Liver (tissue), 8 donors: ENCODE measurements at regions not wholly inside any gene's neighbourhood (a gene's known extent, or its start where the extent isn't known, plus 50 kb on each side); places are given as distances from the start of the nearest gene placed in this dataset.

ENCODE experiments used
- DNase-seq: peaks from one replicate; pipeline ENCODE4 v3.0.0-alpha.2; 2017; ENCODE audit warnings: low spot score
- H3K27ac ChIP-seq, 2 donors: one replicate each; pipeline ENCODE4 v1.7.0; 2013; ENCODE audit warnings: inconsistent platforms in 2 of 2, low read length in 2 of 2, control low read depth in 1 of 2, low read depth in 1 of 2, mild to moderate bottlenecking in 1 of 2
- H3K27me3 ChIP-seq, 4 donors: one replicate each; pipeline versions ENCODE4 v1.6.1 to v1.7.0; 2013; ENCODE audit warnings: low read length in 3 of 4, inconsistent platforms in 1 of 4, mild to moderate bottlenecking in 1 of 4, moderate library complexity in 1 of 4; ENCODE audit not compliant: control insufficient read depth in 4 of 4, insufficient read depth in 4 of 4
- H3K36me3 ChIP-seq, 4 donors: one replicate each; pipeline versions ENCODE4 v1.6.1 to v1.7.0; 2013; ENCODE audit warnings: low read length in 3 of 4, mild to moderate bottlenecking in 3 of 4, low read depth in 1 of 4, moderate library complexity in 1 of 4; ENCODE audit not compliant: control insufficient read depth in 4 of 4, insufficient read depth in 3 of 4
- H3K4me1 ChIP-seq, 4 donors: one replicate each; pipeline versions ENCODE4 v1.6.1 to v1.7.0; 2013; ENCODE audit warnings: low read length in 3 of 4, mild to moderate bottlenecking in 3 of 4, moderate library complexity in 1 of 4; ENCODE audit not compliant: control insufficient read depth in 4 of 4, insufficient read depth in 4 of 4
- H3K4me3 ChIP-seq, 3 donors: one replicate each; pipeline versions ENCODE4 v1.6.1 to v1.7.0; 2013; ENCODE audit warnings: low read length in 3 of 3, control low read depth in 1 of 3, low read depth in 1 of 3, mild to moderate bottlenecking in 1 of 3
- H3K9ac ChIP-seq, 2 donors: one replicate each; pipeline ENCODE4 v1.7.0; 2013; ENCODE audit warnings: low read length in 2 of 2, mild to moderate bottlenecking in 2 of 2, moderate library complexity in 2 of 2, control low read depth in 1 of 2, low read depth in 1 of 2
- H3K9me3 ChIP-seq, 4 donors: one replicate each; pipeline versions ENCODE4 v1.6.1 to v1.7.0; 2013; ENCODE audit warnings: low read length in 3 of 4; ENCODE audit not compliant: control insufficient read depth in 4 of 4
- GABPA ChIP-seq, 2 donors: IDR thresholded peaks in 1 of 2; conservative IDR thresholded peaks in 1 of 2; 2 replicates each; pipeline ENCODE4 v1.6.1; 2016; ENCODE audit warnings: antibody characterized with exemption in 2 of 2, mild to moderate bottlenecking in 1 of 2, moderate library complexity in 1 of 2
- HNF4G ChIP-seq: IDR thresholded peaks from 2 replicates; pipeline ENCODE4 v1.6.1; 2016; ENCODE audit warnings: antibody characterized with exemption
- JUND ChIP-seq, 2 donors: IDR thresholded peaks; 2 replicates each; pipeline ENCODE4 v1.6.1; 2016; ENCODE audit warnings: antibody characterized with exemption in 2 of 2
- NR2F2 ChIP-seq: IDR thresholded peaks from 2 replicates; pipeline ENCODE4 v1.6.1; 2016; ENCODE audit warnings: antibody characterized with exemption
- RAD21 ChIP-seq, 2 donors: IDR thresholded peaks; 2 replicates each; pipeline ENCODE4 v1.6.1; 2016; ENCODE audit warnings: antibody characterized with exemption in 2 of 2, mild to moderate bottlenecking in 2 of 2
- RXRA ChIP-seq, 2 donors: IDR thresholded peaks; 2 replicates each; pipeline ENCODE4 v1.6.1; 2017 to 2018; ENCODE audit warnings: antibody characterized with exemption in 2 of 2, mild to moderate bottlenecking in 1 of 2
- SP1 ChIP-seq: IDR thresholded peaks from 2 replicates; pipeline ENCODE4 v1.6.1; 2018; ENCODE audit warnings: antibody characterized with exemption, mild to moderate bottlenecking
- TAF1 ChIP-seq: conservative IDR thresholded peaks from 2 replicates; pipeline ENCODE4 v1.6.1; 2016; ENCODE audit warnings: antibody characterized with exemption, mild to moderate bottlenecking
- YY1 ChIP-seq: IDR thresholded peaks from 2 replicates; pipeline ENCODE4 v1.6.1; 2016; ENCODE audit warnings: antibody characterized with exemption, mild to moderate bottlenecking
- WGBS: extraction: QIAGEN DNeasy Blood & Tissue Kit; methylation state at CpG from one replicate; pipeline ENCODE4 v1.1.7; 2013; 5-methylcytosine and 5-hydroxymethylcytosine counted together
- TF ChIP-seq, protein P1 (sequence below): IDR thresholded peaks from 2 replicates; pipeline ENCODE4 v1.6.1; 2016; ENCODE audit warnings: antibody characterized with exemption, mild to moderate bottlenecking
- TF ChIP-seq, protein P2 (sequence below): IDR thresholded peaks from 2 replicates; pipeline ENCODE4 v1.6.1; 2016; ENCODE audit warnings: antibody characterized with exemption
- TF ChIP-seq, protein P3 (sequence below): IDR thresholded peaks from 2 replicates; pipeline ENCODE4 v1.6.1; 2016; ENCODE audit warnings: antibody characterized with exemption
- TF ChIP-seq, protein P4 (sequence below): IDR thresholded peaks from 2 replicates; pipeline ENCODE4 v1.6.1; 2016; ENCODE audit warnings: antibody characterized with exemption
- TF ChIP-seq, protein P5 (sequence below): fragments of 150-350 bp; IDR thresholded peaks from 2 replicates; pipeline ENCODE4 v1.5.1; 2017; ENCODE audit warnings: improper control_type of control experiment, low read depth, low read length; ENCODE audit not compliant: missing input control
- donor health status: healthy.
- donor health status: healthy.
- donor health status: healthy.
- donor health status: healthy.
- donor health status: healthy.

DNA sequence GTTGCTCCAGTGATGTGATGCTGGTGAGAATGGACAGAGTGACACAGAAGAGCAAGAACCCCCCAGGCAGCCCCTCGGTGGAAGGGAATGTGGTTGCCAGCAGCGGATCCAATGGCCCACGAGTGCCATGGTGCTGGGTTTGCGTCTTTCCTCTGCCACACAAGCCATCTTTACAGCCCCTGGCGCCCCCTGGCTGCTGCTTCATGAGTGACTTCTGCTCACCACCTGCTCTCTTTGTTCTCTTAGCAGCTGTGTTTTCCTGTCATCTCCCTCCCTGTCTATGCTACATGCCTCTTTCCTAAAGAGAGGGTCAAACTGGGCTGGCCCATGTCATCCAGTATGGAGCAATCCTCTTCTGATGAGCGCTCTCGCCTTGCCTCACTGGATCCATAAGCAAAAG is 300.0 kb upstream of the SMIM21 start:
- WGBS, result 50% methylated on average over 7 of the region's 7 CpGs
- no peak for DNase-seq
- TF ChIP-seq, protein P1, sequence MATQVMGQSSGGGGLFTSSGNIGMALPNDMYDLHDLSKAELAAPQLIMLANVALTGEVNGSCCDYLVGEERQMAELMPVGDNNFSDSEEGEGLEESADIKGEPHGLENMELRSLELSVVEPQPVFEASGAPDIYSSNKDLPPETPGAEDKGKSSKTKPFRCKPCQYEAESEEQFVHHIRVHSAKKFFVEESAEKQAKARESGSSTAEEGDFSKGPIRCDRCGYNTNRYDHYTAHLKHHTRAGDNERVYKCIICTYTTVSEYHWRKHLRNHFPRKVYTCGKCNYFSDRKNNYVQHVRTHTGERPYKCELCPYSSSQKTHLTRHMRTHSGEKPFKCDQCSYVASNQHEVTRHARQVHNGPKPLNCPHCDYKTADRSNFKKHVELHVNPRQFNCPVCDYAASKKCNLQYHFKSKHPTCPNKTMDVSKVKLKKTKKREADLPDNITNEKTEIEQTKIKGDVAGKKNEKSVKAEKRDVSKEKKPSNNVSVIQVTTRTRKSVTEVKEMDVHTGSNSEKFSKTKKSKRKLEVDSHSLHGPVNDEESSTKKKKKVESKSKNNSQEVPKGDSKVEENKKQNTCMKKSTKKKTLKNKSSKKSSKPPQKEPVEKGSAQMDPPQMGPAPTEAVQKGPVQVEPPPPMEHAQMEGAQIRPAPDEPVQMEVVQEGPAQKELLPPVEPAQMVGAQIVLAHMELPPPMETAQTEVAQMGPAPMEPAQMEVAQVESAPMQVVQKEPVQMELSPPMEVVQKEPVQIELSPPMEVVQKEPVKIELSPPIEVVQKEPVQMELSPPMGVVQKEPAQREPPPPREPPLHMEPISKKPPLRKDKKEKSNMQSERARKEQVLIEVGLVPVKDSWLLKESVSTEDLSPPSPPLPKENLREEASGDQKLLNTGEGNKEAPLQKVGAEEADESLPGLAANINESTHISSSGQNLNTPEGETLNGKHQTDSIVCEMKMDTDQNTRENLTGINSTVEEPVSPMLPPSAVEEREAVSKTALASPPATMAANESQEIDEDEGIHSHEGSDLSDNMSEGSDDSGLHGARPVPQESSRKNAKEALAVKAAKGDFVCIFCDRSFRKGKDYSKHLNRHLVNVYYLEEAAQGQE, result no peak
- TF ChIP-seq RAD21 (IDR thresholded peaks at IDR 0.05) (peak in 1 of 2 donors; percentile 56), NR2F2 (no peak), GABPA (IDR thresholded peaks at IDR 0.05 in 1 of 2, conservative IDR thresholded peaks at IDR 0.05 in 1 of 2) (no peak), HNF4G (no peak), TAF1 (no peak), RXRA (IDR thresholded peaks at IDR 0.05) (no peak), SP1 (no peak), YY1 (no peak), JUND (IDR thresholded peaks at IDR 0.05) (no peak)
- TF ChIP-seq, protein P2, sequence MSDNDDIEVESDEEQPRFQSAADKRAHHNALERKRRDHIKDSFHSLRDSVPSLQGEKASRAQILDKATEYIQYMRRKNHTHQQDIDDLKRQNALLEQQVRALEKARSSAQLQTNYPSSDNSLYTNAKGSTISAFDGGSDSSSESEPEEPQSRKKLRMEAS, result no peak
- TF ChIP-seq, protein P3, sequence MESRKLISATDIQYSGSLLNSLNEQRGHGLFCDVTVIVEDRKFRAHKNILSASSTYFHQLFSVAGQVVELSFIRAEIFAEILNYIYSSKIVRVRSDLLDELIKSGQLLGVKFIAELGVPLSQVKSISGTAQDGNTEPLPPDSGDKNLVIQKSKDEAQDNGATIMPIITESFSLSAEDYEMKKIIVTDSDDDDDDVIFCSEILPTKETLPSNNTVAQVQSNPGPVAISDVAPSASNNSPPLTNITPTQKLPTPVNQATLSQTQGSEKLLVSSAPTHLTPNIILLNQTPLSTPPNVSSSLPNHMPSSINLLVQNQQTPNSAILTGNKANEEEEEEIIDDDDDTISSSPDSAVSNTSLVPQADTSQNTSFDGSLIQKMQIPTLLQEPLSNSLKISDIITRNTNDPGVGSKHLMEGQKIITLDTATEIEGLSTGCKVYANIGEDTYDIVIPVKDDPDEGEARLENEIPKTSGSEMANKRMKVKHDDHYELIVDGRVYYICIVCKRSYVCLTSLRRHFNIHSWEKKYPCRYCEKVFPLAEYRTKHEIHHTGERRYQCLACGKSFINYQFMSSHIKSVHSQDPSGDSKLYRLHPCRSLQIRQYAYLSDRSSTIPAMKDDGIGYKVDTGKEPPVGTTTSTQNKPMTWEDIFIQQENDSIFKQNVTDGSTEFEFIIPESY, result no peak
- TF ChIP-seq, protein P4, sequence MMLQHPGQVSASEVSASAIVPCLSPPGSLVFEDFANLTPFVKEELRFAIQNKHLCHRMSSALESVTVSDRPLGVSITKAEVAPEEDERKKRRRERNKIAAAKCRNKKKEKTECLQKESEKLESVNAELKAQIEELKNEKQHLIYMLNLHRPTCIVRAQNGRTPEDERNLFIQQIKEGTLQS, result no peak
- TF ChIP-seq, protein P5, sequence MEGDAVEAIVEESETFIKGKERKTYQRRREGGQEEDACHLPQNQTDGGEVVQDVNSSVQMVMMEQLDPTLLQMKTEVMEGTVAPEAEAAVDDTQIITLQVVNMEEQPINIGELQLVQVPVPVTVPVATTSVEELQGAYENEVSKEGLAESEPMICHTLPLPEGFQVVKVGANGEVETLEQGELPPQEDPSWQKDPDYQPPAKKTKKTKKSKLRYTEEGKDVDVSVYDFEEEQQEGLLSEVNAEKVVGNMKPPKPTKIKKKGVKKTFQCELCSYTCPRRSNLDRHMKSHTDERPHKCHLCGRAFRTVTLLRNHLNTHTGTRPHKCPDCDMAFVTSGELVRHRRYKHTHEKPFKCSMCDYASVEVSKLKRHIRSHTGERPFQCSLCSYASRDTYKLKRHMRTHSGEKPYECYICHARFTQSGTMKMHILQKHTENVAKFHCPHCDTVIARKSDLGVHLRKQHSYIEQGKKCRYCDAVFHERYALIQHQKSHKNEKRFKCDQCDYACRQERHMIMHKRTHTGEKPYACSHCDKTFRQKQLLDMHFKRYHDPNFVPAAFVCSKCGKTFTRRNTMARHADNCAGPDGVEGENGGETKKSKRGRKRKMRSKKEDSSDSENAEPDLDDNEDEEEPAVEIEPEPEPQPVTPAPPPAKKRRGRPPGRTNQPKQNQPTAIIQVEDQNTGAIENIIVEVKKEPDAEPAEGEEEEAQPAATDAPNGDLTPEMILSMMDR, result peak; percentile 21
- H3K9ac ChIP-seq, result no peak overlapping the region
- H3K4me3 ChIP-seq, result no peak overlapping the region
- H3K4me1 ChIP-seq, result no peaks in the 10 kb centered on the region
- H3K36me3 ChIP-seq, result no peaks in the 10 kb centered on the region
- H3K9me3 ChIP-seq, result no peaks in the 10 kb centered on the region
- H3K27ac ChIP-seq, result no peak overlapping the region
- peaks cover 0 to 6% (median 1%) of the 10 kb centered on the region in 4 donors for H3K27me3 ChIP-seq

DNA sequence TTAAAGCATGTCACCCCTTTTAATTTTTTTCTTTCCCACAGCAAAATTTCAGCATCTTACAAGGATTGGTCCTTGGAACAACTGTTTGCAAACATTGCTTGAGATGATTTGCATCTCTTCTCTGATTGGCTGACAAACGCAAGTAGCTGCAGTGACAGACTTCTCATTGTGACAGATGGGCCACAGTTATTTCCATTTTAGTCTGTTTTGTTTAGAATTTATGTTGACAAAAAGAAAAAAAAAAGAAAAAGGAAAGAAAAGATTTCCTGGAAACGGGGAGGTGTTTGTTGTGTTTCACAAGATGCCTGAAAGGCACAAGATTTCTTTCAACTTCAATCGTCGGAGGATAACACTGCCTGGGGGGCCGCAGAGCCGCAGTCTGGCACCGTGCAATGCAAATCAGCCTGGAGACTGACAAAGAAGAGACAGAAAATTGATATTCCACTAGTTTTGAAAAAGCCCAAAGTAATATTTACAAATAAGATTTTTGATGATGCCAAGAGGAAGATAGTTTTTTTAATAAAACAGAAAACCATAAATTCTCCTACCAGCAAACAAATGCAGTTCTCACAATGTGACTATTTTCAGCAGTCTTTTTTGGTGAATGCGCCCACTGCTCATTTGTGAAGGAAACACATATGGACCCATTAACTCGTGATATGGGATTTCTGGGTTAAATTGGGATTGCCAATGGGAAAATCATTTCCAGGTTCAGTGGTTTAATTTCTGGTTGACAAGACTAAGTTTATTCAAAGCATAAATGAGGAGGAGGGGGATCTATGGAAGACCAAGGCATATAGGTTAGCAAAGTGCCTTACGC is 296.2 kb upstream of the SMIM21 start:
- no peak for DNase-seq
- peaks cover 0 to 5% (median 1%) of the 10 kb centered on the region in 4 donors for H3K9me3 ChIP-seq
- H3K9ac ChIP-seq, result no peak overlapping the region
- TF ChIP-seq, protein P4, result no peak
- TF ChIP-seq, protein P3, result no peak
- TF ChIP-seq NR2F2, result no peak
- H3K4me1 ChIP-seq, result no peaks in the 10 kb centered on the region
- peaks cover 0 to 6% (median 0%) of the 10 kb centered on the region in 4 donors for H3K27me3 ChIP-seq
- H3K36me3 ChIP-seq, result no peaks in the 10 kb centered on the region
- no peak overlapping the region for H3K4me3 ChIP-seq
- no peak overlapping the region for H3K27ac ChIP-seq
- 74% methylated on average over 10 of the region's 10 CpGs for WGBS
